ENCODE measurements at regions not wholly inside any gene's neighbourhood (a gene's known extent, or its start where the extent isn't known, plus 50 kb on each side); places are given as distances from the start of the nearest gene placed in this dataset.

DNA sequence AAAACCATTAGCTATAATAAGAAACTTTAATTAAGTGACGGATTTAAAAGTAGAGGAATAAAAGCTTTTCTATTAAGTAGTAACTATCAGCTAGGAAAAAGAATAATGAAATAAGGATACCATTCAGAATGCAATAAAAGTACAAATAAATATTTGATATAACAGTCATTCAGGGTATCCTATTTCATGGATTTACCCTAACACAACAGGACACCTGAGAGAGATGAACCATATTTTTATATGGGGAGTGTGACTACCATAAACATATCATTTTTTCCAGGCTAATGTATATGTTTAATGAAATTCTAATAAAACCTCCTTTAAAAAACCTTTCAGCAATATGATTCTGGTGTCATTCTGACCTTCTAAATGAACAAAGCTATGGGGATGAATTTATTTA is 393.8 kb downstream of the SNAPC1 start:
- DNase-seq (ENCODE audit: low read depth): no peak

DNA sequence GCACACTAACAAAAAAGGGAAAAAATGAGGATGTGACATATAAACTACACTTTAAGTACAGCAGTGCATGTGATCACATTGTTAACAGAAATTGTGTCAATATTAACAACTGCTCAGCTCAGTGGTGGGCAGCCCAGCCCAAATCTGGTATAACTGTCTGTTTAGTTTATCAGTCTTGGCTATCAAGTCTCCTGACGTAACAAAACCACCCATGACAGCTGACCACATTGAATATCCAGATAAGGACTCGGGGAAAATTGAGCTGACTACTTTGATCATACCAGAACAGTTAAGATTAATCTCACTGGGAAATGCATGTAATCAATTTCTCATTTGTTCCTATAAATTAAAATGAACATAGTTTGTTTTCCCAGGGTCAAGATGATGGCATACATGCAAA is 396.6 kb downstream of the SNAPC1 start:
- no peak for DNase-seq (ENCODE audit: low read depth)

- DNase-seq (ENCODE audit: low read depth): no peak
These were observed 397.1 kb downstream of the SNAPC1 start for GRCh38 chr14:62159314-62159713.

- DNase-seq (ENCODE audit: low read depth): no peak
These were observed 400.9 kb downstream of the SNAPC1 start for GRCh38 chr14:62162998-62163589.

- DNase-seq (ENCODE audit: low read depth): no peak
These were observed 406.4 kb downstream of the SNAPC1 start for GRCh38 chr14:62168564-62169155.

- no peak for DNase-seq (ENCODE audit: low read depth)
These were observed 417.3 kb downstream of the SNAPC1 start for GRCh38 chr14:62179367-62180018.

GRCh38 chr14:62181591-62181990 is 419.4 kb downstream of the SNAPC1 start:
- DNase-seq (ENCODE audit: low read depth): no peak

DNA sequence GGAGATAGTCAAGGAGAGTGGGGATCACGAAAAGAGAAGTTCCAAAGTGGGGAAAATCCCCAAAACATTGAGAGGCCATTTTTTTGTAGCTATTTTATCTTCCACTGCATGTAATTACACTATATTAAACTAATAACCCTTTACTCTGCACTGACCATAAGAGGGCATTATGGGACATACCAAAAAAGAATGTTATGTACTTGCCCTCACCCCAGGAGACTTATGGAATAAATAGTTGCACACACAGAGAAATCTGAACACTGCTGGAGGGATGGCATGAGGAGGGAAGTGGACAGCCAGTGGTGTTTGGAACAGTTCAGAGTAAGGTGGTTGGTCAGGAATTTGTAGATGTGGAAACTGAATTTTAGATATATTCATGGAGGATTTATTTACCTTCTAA is 422.9 kb downstream of the SNAPC1 start:
- DNase-seq (ENCODE audit: low read depth): no peak

- DNase-seq (ENCODE audit: low read depth): no peak
These were observed 425.0 kb downstream of the SNAPC1 start for GRCh38 chr14:62187265-62187664.

DNA sequence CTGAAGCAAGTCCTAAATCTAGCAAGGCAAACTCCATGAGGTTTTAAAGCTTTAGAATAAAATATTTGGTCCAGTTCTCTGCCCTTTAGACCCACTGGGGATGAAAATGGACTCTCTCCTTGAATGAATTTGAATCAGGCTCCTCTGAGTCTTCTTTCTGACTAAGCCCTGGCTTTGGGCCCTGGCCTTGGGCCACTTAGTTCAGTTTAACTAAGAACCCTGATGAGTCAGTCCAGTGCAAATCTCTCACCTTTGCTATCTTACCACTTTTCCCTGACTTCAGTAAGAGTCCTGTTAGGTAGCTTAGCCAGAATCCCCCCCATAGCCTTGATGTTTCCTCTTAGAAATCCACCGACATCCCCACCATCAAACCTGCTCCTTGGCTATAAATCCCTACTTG is 427.5 kb downstream of the SNAPC1 start:
- DNase-seq (ENCODE audit: low read depth): no peak

- DNase-seq (ENCODE audit: low read depth): no peak
These were observed 444.2 kb downstream of the SNAPC1 start for GRCh38 chr14:62206456-62206855.

DNA sequence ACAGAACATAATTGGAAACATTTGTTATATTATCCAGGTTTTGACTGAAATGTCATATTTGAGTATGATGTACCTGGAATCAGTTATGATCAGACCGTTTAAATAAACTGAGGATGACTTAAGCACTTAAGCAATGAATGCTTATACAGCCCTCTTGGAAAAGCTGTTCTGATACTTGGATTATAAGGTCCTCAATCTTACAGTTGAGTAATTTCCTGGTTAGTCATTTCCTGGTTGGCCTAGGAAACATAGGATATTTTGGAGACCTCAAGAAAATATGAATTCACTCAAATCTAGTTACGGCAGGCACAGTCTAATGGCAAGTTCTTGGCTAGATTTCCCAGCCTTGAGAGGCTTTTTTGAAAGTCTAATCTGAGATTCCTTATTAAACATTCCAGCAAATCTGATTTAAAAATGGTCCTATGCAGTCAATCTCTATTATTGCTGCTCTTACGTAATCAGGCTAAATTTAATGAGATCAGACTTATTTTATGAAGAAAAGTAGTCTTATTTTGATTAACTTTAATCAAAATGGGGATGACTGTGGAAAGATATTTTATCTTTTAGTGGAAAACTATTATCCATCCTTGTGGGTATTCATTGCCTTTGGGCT is 447.2 kb downstream of the SNAPC1 start:
- DNase-seq (ENCODE audit: low read depth): no peak

GRCh38 chr14:62213516-62213915 is 451.3 kb downstream of the SNAPC1 start:
- no peak for DNase-seq (ENCODE audit: low read depth)

DNA sequence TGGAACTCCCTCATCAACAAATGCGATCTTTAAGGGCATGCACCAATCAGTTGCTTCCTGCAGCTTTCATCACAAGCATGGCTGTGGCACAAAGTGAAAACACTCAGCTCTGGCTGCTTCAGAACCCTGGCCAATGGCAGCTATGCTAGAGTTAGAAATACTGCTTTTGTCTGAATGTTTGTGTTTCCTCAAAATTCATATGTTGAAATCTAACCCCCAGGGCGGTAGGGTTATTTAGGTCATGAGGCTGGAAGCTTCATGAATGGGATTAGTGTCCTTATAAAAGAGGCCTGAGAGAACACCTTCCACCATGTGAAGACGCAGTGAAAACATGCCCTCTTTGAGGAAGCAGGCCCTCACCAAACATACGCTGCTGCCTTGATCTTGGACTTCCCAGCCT is 453.9 kb downstream of the SNAPC1 start:
- no peak for DNase-seq (ENCODE audit: low read depth)

DNA sequence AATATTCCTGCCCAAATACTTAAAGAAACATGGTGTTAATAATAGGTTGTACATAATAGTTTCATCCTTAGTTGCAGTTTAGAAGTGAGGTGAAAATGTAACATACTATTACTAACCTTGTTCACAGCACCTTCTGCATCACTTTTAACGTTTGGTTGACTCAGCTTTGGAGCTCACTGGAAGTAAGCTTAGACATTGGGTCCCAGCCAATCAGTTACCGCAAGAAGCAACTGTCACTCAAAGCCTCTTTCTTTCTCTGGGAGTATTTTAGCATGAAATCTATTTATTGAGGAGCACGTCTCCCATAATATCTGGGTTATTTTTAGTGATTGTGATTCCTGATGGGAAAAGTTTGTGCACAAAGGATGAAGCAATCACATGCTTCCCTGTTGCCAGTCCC is 472.6 kb downstream of the SNAPC1 start:
- no peak for DNase-seq (ENCODE audit: low read depth)

DNA sequence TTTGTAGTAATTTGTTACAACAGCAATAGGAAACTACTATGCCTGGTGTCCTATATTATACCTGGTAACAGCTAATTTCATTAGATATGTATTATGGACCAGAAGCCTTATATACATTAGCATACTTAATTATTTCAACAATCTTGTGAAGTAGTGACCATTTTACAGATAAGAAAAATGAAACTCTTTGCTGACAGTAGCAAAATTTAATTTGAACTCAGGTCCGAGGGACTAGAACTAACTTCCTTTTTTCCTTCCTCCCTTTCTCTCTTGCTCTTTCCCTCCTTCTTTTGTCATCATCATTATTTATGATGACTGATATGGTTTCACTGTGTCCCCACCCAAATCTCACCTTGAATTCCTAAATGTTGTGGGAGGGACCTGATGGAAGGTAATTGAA is 482.0 kb downstream of the SNAPC1 start:
- DNase-seq (ENCODE audit: low read depth): no peak

DNA sequence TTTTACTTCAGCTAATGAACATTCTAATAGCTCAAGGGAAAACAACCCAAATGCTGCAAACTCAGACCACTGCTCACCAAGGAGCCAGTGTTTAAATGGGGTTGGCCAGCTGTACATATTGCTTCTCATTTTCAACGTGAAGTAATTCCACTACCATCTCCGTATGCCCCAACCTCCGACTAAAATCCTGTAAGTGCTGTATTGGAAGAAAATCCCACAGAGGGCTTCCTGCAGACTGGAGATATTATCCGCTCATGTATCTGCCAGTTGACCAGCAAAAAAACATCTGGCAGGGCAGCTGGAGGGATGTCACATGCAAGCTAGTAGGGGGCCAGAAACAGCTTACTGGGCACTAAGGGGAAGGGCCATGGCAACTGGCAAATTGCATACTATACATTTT is 485.0 kb downstream of the SNAPC1 start:
- no peak for DNase-seq (ENCODE audit: low read depth)

GRCh38 chr14:62251237-62251636 is 489.0 kb downstream of the SNAPC1 start:
- DNase-seq (ENCODE audit: low read depth): no peak

DNA sequence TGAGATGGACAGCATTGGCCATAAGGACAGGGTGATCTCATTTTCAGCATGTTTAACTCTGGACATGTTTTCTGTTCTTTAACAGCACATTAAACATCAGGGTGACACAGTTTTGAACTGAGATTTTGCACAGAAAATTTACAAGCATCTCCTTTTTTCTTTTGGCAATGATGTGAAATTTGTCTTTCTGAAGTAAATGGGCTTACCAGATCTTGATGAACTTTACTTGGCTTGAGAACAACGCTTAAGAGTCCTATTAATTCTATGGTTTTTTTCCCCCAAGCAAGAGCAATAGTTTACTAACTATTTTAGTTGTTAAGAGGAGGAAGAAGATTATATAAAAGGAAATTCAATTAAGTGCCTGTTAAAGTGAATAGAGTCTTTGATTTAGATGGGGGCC is 491.0 kb downstream of the SNAPC1 start:
- no peak for DNase-seq (ENCODE audit: low read depth)

DNA sequence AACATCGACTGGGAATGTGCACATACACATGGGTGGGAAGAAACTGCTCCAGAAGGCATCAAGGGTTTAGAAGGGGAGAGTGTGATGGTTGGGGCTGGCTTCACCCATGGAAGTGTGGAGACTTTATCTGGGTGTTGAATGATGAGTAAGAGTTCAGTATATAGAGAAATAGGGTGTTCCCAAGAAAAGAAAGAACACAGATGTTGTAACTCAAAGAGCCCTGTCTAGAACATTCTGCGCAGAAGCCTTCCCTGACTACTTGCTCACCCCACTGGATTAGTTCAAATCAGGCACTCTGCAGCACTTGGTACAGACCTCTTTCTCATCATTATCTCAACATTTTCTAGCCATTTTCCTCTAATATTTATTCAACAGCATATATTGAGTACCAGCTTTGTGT is 491.7 kb downstream of the SNAPC1 start:
- DNase-seq (ENCODE audit: low read depth): no peak

DNA sequence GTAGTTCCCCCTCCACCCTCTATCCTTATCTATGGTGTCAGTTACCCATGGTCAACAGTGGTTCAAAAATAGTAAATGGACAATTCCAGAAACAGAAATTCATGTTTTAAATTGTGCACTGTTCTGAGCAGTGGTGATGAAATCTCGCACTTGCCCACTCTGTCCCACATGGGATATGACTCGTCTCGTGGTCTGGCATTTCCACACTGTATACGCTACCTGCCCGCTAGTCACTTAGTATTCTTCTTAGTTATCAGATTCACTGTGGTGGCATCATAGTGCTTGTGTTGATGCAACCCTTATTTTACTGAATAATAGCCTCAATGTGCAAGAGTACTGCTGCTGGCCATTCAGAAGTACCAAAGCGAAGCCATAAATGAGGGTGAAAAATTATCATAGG is 507.0 kb downstream of the SNAPC1 start:
- DNase-seq (ENCODE audit: low read depth): no peak

- DNase-seq (ENCODE audit: low read depth): no peak
These were observed 508.0 kb downstream of the SNAPC1 start for GRCh38 chr14:62270236-62270635.

- DNase-seq (ENCODE audit: low read depth): no peak
These were observed 518.1 kb downstream of the SNAPC1 start for GRCh38 chr14:62280366-62280765.
